HEK293T (cell line): ENCODE measurements at regions not wholly inside any gene's neighbourhood (a gene's known extent, or its start where the extent isn't known, plus 50 kb on each side); places are given as distances from the start of the nearest gene placed in this dataset.

Experiments used
- SP1 ChIP-seq: fragments of 450-650 bp; IDR thresholded peaks from 2 replicates; pipeline ENCODE4 v1.6.1; 2017
- TARDBP ChIP-seq: fragments of 450-650 bp; IDR thresholded peaks from 2 replicates; pipeline ENCODE4 v1.6.1; 2016
- TF ChIP-seq, protein P1 (sequence below): fragments of 450-650 bp; IDR thresholded peaks from 2 replicates; pipeline ENCODE4 v1.6.1; 2016

DNA sequence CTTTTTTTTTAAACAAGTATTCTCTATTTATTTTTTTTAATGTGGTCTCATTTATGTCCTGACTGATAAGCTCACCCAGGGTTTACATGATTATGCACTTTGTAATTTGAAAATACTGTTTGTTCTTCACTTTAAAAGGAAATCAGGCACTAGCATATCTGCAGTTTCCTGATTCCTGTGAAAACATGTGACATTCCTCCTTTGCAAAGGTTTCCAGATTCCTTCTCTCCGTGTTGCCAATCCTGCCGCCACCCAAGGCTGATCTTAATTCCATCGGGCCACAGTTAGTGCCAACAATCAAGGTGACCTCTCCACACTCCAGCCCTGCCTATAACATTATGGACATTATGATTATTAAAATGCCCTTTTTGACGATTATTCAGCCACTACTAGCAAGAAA is 225.4 kb downstream of the PCDH7 start:
- TF ChIP-seq SP1 (no peak), TARDBP (no peak)
- TF ChIP-seq, protein P1, sequence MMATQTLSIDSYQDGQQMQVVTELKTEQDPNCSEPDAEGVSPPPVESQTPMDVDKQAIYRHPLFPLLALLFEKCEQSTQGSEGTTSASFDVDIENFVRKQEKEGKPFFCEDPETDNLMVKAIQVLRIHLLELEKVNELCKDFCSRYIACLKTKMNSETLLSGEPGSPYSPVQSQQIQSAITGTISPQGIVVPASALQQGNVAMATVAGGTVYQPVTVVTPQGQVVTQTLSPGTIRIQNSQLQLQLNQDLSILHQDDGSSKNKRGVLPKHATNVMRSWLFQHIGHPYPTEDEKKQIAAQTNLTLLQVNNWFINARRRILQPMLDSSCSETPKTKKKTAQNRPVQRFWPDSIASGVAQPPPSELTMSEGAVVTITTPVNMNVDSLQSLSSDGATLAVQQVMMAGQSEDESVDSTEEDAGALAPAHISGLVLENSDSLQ: no peak
